ENCODE measurements at regions not wholly inside any gene's neighbourhood (a gene's known extent, or its start where the extent isn't known, plus 50 kb on each side); places are given as distances from the start of the nearest gene placed in this dataset.

DNA sequence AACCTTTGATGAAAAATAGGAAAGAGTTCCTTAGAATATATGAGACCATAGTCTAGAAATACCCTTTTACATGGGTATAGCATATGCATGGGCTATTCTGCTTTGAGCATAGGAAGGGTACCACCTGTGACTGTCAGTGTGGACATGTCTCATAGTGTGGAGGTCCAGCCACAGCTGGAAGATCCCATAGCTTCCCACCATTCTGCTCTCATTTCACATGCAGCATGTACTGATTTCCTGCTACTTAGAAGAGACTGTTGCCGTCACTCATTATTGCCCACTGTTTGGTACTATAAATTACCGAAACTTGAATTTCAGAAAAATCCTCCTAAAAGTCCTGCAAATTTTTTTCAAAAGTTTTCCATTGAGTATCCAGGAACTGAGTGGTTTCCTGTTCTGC is 477.8 kb upstream of the DAB2 start:
- DNase-seq (ENCODE audit: low read depth, low spot score), result no peak
- Histone ChIP-seq H3K9me1 (ENCODE audit: control insufficient read depth, extremely low read depth, insufficient read depth, low read length) (no peaks in the 10 kb centered on the region), H3K79me2 (ENCODE audit: control insufficient read depth, insufficient read depth, low read length) (no peaks in the 10 kb centered on the region), H3K9ac (ENCODE audit: control insufficient read depth, extremely low read depth, insufficient read depth, low read length) (no peak overlapping the region), H3K4me3 (ENCODE audit: control insufficient read depth in 2 of 3, extremely low read depth in 1 of 3, insufficient read depth in 2 of 3, low read depth in 1 of 3, low read length in 3 of 3) (no peak overlapping the region), H2AFZ (ENCODE audit: control insufficient read depth, low read length) (no peak overlapping the region), H3K4me1 (ENCODE audit: control insufficient read depth, extremely low read depth, insufficient read depth, low read length) (no peaks in the 10 kb centered on the region), H3K27me3 (ENCODE audit: control insufficient read depth, extremely low read depth, insufficient read depth, low read length) (no peaks in the 10 kb centered on the region), H3K4me2 (ENCODE audit: control insufficient read depth, extremely low read depth, insufficient read depth, low read depth, low read length) (no peak overlapping the region), H3K27ac (ENCODE audit: control insufficient read depth, insufficient read depth, low read length) (no peak overlapping the region), H3K9me3 (ENCODE audit: control insufficient read depth, low read depth, low read length) (no peaks in the 10 kb centered on the region), H3K36me3 (ENCODE audit: control insufficient read depth in 2 of 2, extremely low read depth in 1 of 2, insufficient read depth in 2 of 2, low read length in 2 of 2) (no peaks in the 10 kb centered on the region), H4K20me1 (ENCODE audit: control insufficient read depth, extremely low read depth, insufficient read depth, low read length) (no peaks in the 10 kb centered on the region)
- FAIRE-seq, result no peak
- TF ChIP-seq EZH2 (IDR thresholded peaks at IDR 0.05; ENCODE audit: low read length) (no peak), CTCF (optimal IDR thresholded peaks at IDR 0.05 in 1 of 3, IDR thresholded peaks at IDR 0.05 in 1 of 3, conservative IDR thresholded peaks at IDR 0.05 in 1 of 3; ENCODE audit: extremely low read depth in 1 of 3, insufficient read depth in 2 of 3, low read length in 3 of 3) (no peak)
- dilution Hi-C loops (cut with MboI; ENCODE audit: extremely low pct_ligation_motif_present, low sequenced_read_pairs), result no loop called here

- Histone ChIP-seq H3K9ac (ENCODE audit: control insufficient read depth, extremely low read depth, insufficient read depth, low read length) (no peak overlapping the region), H3K27ac (ENCODE audit: control insufficient read depth, insufficient read depth, low read length) (no peak overlapping the region), H3K4me2 (ENCODE audit: control insufficient read depth, extremely low read depth, insufficient read depth, low read depth, low read length) (no peak overlapping the region), H3K4me3 (ENCODE audit: control insufficient read depth in 2 of 3, extremely low read depth in 1 of 3, insufficient read depth in 2 of 3, low read depth in 1 of 3, low read length in 3 of 3) (no peak overlapping the region), H3K4me1 (ENCODE audit: control insufficient read depth, extremely low read depth, insufficient read depth, low read length) (no peaks in the 10 kb centered on the region), H4K20me1 (ENCODE audit: control insufficient read depth, extremely low read depth, insufficient read depth, low read length) (no peaks in the 10 kb centered on the region), H3K9me1 (ENCODE audit: control insufficient read depth, extremely low read depth, insufficient read depth, low read length) (no peaks in the 10 kb centered on the region), H3K27me3 (ENCODE audit: control insufficient read depth, extremely low read depth, insufficient read depth, low read length) (no peaks in the 10 kb centered on the region), H3K36me3 (ENCODE audit: control insufficient read depth in 2 of 2, extremely low read depth in 1 of 2, insufficient read depth in 2 of 2, low read length in 2 of 2) (no peaks in the 10 kb centered on the region), H3K79me2 (ENCODE audit: control insufficient read depth, insufficient read depth, low read length) (no peaks in the 10 kb centered on the region), H3K9me3 (ENCODE audit: control insufficient read depth, low read depth, low read length) (no peaks in the 10 kb centered on the region), H2AFZ (ENCODE audit: control insufficient read depth, low read length) (no peak overlapping the region)
- FAIRE-seq (no peak), DNase-seq (ENCODE audit: low read depth, low spot score) (no peak)
- TF ChIP-seq EZH2 (IDR thresholded peaks at IDR 0.05; ENCODE audit: low read length), result no peak
- no peak for TF ChIP-seq CTCF (optimal IDR thresholded peaks at IDR 0.05 in 1 of 3, IDR thresholded peaks at IDR 0.05 in 1 of 3, conservative IDR thresholded peaks at IDR 0.05 in 1 of 3; ENCODE audit: extremely low read depth in 1 of 3, insufficient read depth in 2 of 3, low read length in 3 of 3)
- dilution Hi-C loops (cut with MboI; ENCODE audit: extremely low pct_ligation_motif_present, low sequenced_read_pairs), result no loop called here
Observed at GRCh38 chr5:39898731-39899130, 474.0 kb upstream of the DAB2 start.
